GM10248 (cell line): ENCODE measurements at regions not wholly inside any gene's neighbourhood (a gene's known extent, or its start where the extent isn't known, plus 50 kb on each side); places are given as distances from the start of the nearest gene placed in this dataset.

Experiments used
- CTCF ChIA-PET: fragments of 300-600 bp; sonication (Branson Sonifier 250); formaldehyde crosslinking; extraction: SDS; loops from one replicate; lab custom pipeline; 2021; ENCODE audit warnings: antibody characterized with exemption; lab: Yijun Ruan, JAX
- POLR2A ChIA-PET: fragments of 350-650 bp; sonication (Branson Sonifier 250); formaldehyde crosslinking; extraction: SDS; loops from one replicate; lab custom pipeline; 2020; ENCODE audit warnings: antibody characterized with exemption; lab: Yijun Ruan, JAX
- DNase-seq: peaks from one replicate; pipeline ENCODE4 v3.0.0; 2012; ENCODE audit errors: extremely low spot score
- TF ChIP-seq, protein P1 (sequence below): IDR thresholded peaks from 2 replicates; pipeline ENCODE4 v1.5.1; 2012; ENCODE audit warnings: mild to moderate bottlenecking, low read depth; ENCODE audit errors: extremely low read depth, missing control alignments, control extremely low read depth

DNA sequence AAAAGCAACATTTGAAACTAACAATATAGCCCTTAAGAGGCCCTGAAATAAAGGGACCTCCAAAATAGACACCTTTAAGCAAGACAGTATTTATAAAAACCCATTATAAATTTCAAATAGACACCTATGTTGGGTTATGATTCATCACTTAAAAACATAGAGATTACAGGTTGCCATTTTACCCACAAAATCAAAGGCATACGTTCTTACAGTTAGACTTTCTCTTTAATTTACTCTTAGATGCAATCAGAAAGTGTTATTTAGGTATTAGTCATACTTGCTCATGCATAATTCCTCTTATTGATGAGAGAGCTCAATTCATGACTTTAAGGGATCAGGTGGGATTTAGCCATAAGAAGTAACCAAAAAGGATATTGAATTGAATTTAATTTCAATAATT, 51.5 kb upstream of the TMEM200A start:
- CTCF ChIA-PET = interaction anchor here (1.6 to 3.2 kb wide), 3 partner anchors 8 to 13 kb away, joined by 5 to 14 read pairs (median 8); no protein-coding TSS in a partner anchor
- POLR2A ChIA-PET = no interaction called here
- no peak for DNase-seq

DNA sequence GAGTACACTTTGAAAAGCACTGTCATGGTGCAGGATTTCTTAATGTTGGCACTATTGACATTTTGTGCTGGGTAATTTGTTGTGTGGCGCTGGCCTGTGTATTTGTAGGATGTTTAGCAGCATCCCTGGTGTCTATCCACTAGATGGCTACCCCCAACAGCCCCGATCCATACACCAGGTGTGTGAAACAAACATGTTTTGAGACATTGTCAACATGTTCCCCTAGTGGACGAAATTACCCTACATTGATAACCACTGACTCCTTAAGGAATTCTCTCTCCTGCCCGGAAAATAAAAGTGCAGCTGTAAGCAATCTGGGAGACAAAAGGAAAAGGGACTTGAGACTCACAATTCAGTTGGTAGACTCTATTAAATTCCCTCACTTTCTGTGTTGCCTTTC, 52.6 kb upstream of the TMEM200A start:
- TF ChIP-seq, protein P1, sequence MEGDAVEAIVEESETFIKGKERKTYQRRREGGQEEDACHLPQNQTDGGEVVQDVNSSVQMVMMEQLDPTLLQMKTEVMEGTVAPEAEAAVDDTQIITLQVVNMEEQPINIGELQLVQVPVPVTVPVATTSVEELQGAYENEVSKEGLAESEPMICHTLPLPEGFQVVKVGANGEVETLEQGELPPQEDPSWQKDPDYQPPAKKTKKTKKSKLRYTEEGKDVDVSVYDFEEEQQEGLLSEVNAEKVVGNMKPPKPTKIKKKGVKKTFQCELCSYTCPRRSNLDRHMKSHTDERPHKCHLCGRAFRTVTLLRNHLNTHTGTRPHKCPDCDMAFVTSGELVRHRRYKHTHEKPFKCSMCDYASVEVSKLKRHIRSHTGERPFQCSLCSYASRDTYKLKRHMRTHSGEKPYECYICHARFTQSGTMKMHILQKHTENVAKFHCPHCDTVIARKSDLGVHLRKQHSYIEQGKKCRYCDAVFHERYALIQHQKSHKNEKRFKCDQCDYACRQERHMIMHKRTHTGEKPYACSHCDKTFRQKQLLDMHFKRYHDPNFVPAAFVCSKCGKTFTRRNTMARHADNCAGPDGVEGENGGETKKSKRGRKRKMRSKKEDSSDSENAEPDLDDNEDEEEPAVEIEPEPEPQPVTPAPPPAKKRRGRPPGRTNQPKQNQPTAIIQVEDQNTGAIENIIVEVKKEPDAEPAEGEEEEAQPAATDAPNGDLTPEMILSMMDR = no peak
- ChIA-PET POLR2A (no interaction called here), CTCF (interaction anchor here (0.9 to 3.2 kb wide), 4 partner anchors 9 to 385 kb away, joined by 4 to 14 read pairs (median 6); no protein-coding TSS in a partner anchor)
- DNase-seq = no peak

More for the DNA sequence above, 51.5 kb upstream of the TMEM200A start:
- TF ChIP-seq, protein P1 = no peak

DNA sequence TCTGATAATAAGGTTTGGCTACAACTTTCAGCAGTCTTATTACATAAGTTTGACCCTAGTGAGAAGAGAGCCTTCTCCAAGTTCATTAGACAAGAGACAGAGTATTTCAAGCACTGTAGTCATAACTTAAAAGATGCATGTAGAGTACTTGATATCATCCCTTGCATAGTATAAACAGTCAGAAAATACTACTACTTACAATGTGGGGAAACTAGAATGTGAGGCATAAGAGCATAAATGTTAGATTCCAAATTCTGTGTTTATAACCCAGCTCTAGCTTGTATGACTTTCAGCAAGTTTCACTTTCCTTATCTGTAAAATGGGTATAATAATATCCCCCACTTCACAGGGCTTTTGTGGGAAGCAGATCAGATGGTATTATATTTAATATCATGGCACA, 56.8 kb upstream of the TMEM200A start:
- POLR2A ChIA-PET = no interaction called here
- DNase-seq = no peak
- CTCF ChIA-PET = interaction anchor here (1.4 to 3.4 kb wide), 4 partner anchors 9 to 16 kb away, joined by 3 to 11 read pairs (median 7); no protein-coding TSS in a partner anchor
- TF ChIP-seq, protein P1 = no peak

DNA sequence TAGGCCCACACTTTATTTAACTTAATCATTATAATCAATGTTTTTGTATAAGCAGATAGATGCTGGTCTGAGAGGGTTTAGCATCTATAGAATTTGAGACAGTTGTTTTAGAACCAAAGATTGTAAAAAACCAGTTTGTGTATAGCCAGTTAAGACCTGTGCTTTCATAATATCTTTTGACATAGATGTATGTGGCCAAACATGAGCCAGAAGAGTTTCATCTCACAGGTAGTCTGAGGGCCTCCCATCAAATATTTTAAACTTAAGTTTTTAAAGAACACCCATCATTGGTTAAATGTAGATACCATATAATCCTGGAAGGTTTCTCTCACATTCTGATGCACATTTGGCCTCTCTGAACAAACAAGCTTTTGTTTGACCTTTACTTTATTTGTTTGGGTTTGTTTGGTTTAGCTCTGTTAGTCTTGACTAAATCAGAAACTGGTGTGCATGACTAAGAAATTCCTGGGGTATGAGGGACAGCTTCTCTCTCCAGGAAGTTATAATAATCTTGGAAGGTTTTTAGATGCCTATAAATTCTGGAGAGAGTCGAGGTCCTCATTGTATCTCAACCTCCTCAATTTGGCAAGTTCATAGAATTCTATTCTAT, 58.0 kb upstream of the TMEM200A start:
- no peak for DNase-seq
- CTCF ChIA-PET = interaction anchor here (1.0 to 3.4 kb wide), 5 partner anchors 14 to 287 kb away, joined by 3 to 11 read pairs (median 4); no protein-coding TSS in a partner anchor
- POLR2A ChIA-PET = no interaction called here
- TF ChIP-seq, protein P1 = no peak

DNA sequence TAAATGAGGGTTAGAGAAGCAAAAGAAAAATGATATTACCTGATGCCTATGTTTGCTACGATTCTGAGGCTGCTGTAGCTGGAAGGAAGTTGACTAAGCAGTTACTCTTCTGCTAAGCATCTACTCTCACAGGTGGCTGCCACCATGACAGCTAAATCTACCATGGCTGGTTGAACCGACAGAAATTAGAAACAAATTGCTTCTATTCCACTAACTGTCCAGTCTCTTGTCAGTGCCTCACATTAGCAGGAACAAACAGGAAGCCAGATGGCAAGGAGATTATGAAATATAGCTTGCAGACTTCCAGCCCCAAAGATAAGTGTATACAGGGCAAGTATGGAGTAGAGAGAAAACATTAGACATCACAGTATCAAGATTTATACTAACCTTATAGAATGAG, 59.4 kb upstream of the TMEM200A start:
- no peak for DNase-seq
- ChIA-PET POLR2A (no interaction called here), CTCF (interaction anchor here (1.1 to 3.4 kb wide), 5 partner anchors 12 to 24 kb away, joined by 3 to 11 read pairs (median 6); no protein-coding TSS in a partner anchor)

DNA sequence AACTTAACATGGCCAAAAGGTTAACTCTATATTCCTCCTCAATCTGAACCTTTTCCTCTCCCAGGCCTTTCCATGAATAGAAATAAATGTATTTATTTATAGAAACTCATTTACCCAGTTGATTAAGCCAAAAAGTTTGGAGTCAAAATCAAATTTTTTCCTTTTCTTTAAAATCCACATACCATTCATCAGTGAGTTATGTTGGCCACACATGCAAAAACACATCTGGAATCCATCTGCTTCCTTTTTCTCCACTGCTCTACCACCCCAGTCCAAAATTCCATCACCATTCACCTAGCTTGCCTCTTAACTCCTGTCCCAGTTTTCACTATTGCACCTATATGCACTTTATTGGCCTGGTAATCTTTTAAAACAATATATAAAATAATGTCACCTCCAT, 62.4 kb upstream of the TMEM200A start:
- TF ChIP-seq, protein P1 = no peak
- ChIA-PET CTCF (interaction anchor here (0.9 to 1.1 kb wide), 2 partner anchors 9 to 21 kb away, joined by 3 to 4 read pairs; no protein-coding TSS in a partner anchor), POLR2A (no interaction called here)
- no peak for DNase-seq

More for the DNA sequence above, 59.4 kb upstream of the TMEM200A start:
- TF ChIP-seq, protein P1 = no peak
